ENCODE measurements at regions not wholly inside any gene's neighbourhood (a gene's known extent, or its start where the extent isn't known, plus 50 kb on each side); places are given as distances from the start of the nearest gene placed in this dataset.

DNA sequence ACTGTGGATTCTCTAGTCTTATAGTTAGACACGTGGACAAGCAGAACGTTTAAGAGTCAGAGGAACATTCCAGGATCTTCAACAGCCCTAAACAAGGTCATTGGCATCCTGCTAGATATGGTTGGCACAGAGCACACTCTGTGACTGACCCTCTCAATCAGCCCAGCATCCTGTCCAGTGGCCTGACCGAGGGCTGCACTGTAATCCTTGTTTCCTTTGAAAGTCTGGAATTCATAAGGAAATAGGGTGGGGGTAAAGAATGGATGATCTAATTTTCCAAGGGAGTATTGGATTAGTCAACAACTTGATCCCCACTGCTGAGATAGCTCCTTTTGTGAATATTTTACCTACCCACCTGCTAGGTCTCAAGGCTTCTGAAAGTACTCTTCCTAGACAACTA is 94.5 kb upstream of the DLG1 start:
- Mint-ChIP-seq H3K36me3 (ENCODE audit: unreplicated experiment) (peaks cover 4% of the 10 kb centered on the region), H3K4me3 (ENCODE audit: unreplicated experiment) (no peak overlapping the region), H3K9me3 (ENCODE audit: unreplicated experiment) (no peaks in the 10 kb centered on the region), H3K4me1 (ENCODE audit: low read depth, unreplicated experiment) (no peaks in the 10 kb centered on the region), H3K27ac (ENCODE audit: unreplicated experiment) (no peak overlapping the region), H3K27me3 (ENCODE audit: unreplicated experiment) (no peaks in the 10 kb centered on the region)
- no peak for DNase-seq
- TF ChIP-seq, protein P1, sequence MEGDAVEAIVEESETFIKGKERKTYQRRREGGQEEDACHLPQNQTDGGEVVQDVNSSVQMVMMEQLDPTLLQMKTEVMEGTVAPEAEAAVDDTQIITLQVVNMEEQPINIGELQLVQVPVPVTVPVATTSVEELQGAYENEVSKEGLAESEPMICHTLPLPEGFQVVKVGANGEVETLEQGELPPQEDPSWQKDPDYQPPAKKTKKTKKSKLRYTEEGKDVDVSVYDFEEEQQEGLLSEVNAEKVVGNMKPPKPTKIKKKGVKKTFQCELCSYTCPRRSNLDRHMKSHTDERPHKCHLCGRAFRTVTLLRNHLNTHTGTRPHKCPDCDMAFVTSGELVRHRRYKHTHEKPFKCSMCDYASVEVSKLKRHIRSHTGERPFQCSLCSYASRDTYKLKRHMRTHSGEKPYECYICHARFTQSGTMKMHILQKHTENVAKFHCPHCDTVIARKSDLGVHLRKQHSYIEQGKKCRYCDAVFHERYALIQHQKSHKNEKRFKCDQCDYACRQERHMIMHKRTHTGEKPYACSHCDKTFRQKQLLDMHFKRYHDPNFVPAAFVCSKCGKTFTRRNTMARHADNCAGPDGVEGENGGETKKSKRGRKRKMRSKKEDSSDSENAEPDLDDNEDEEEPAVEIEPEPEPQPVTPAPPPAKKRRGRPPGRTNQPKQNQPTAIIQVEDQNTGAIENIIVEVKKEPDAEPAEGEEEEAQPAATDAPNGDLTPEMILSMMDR (IDR thresholded peaks at IDR 0.05; ENCODE audit: partially characterized antibody, unreplicated experiment) = no peak

DNA sequence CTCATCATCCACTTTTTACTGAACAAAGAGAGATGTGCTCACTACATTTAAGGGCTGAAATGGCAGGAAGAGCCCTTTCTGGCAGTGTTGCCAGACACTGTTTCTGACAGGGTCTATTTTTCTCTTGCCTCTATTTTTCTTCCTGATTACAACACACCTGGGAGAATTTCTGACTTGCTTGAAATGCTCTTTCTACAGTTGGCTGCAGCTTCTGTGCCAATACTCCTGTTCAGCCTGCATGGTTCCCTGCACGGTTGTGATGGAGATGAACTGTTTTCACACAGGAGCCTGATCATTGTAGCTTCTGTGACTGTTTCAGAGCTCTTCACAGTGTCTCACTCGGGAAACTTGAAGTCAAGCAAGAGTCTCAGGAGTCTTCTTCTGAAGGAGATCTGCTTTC is 83.0 kb upstream of the DLG1 start:
- Mint-ChIP-seq H3K27ac (ENCODE audit: unreplicated experiment) (no peak overlapping the region), H3K27me3 (ENCODE audit: unreplicated experiment) (peaks cover 4% of the 10 kb centered on the region), H3K36me3 (ENCODE audit: unreplicated experiment) (no peaks in the 10 kb centered on the region), H3K9me3 (ENCODE audit: unreplicated experiment) (no peaks in the 10 kb centered on the region), H3K4me3 (ENCODE audit: unreplicated experiment) (no peak overlapping the region), H3K4me1 (ENCODE audit: low read depth, unreplicated experiment) (peaks cover 9% of the 10 kb centered on the region)
- DNase-seq = no peak
- TF ChIP-seq, protein P1 (IDR thresholded peaks at IDR 0.05; ENCODE audit: partially characterized antibody, unreplicated experiment) = no peak

DNA sequence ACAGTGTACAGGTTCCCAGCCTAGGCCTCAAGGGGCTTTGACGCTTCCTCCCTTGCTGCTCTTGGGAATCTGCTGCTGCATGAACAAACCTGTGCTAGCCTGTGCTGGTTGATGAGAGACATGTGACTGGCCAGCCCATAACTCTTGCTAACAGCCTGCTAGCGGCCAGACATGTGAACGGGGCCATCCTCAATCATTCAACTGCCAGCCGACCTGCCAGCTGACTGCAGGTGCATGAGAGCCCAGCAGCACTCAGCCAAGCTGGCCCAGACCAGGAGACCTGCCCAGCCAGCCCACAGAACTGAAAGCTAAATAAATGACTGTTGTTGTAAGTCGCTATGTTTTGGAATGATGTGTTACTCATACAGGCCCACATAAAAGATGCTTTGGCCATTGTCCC is 82.4 kb upstream of the DLG1 start:
- no peak overlapping the region for H3K4me3 Mint-ChIP-seq (ENCODE audit: unreplicated experiment)
- peaks cover 6% of the 10 kb centered on the region for H3K27me3 Mint-ChIP-seq (ENCODE audit: unreplicated experiment)
- TF ChIP-seq, protein P1 (IDR thresholded peaks at IDR 0.05; ENCODE audit: partially characterized antibody, unreplicated experiment) = no peak
- no peaks in the 10 kb centered on the region for H3K36me3 Mint-ChIP-seq (ENCODE audit: unreplicated experiment)
- H3K9me3 Mint-ChIP-seq (ENCODE audit: unreplicated experiment) = no peaks in the 10 kb centered on the region
- H3K27ac Mint-ChIP-seq (ENCODE audit: unreplicated experiment) = no peak overlapping the region
- no peak for DNase-seq
- peaks cover 9% of the 10 kb centered on the region for H3K4me1 Mint-ChIP-seq (ENCODE audit: low read depth, unreplicated experiment)

GRCh38 chr3:197378985-197379718 is 80.7 kb upstream of the DLG1 start:
- Mint-ChIP-seq H3K36me3 (ENCODE audit: unreplicated experiment) (no peaks in the 10 kb centered on the region), H3K4me1 (ENCODE audit: low read depth, unreplicated experiment) (peaks cover 9% of the 10 kb centered on the region), H3K27ac (ENCODE audit: unreplicated experiment) (no peak overlapping the region), H3K27me3 (ENCODE audit: unreplicated experiment) (peaks cover 6% of the 10 kb centered on the region), H3K4me3 (ENCODE audit: unreplicated experiment) (no peak overlapping the region), H3K9me3 (ENCODE audit: unreplicated experiment) (peaks cover 2% of the 10 kb centered on the region)
- TF ChIP-seq, protein P1 (IDR thresholded peaks at IDR 0.05; ENCODE audit: partially characterized antibody, unreplicated experiment) = no peak
- DNase-seq = no peak

- H3K4me1 Mint-ChIP-seq (ENCODE audit: low read depth, unreplicated experiment) = peaks cover 17% of the 10 kb centered on the region
- H3K4me3 Mint-ChIP-seq (ENCODE audit: unreplicated experiment) = no peak overlapping the region
- no peak for DNase-seq
- TF ChIP-seq, protein P1 (IDR thresholded peaks at IDR 0.05; ENCODE audit: partially characterized antibody, unreplicated experiment) = no peak
- H3K27ac Mint-ChIP-seq (ENCODE audit: unreplicated experiment) = no peak overlapping the region
- peaks cover 6% of the 10 kb centered on the region for H3K27me3 Mint-ChIP-seq (ENCODE audit: unreplicated experiment)
- no peaks in the 10 kb centered on the region for H3K36me3 Mint-ChIP-seq (ENCODE audit: unreplicated experiment)
- peaks cover 2% of the 10 kb centered on the region for H3K9me3 Mint-ChIP-seq (ENCODE audit: unreplicated experiment)
Observed at GRCh38 chr3:197376735-197377555, 78.5 kb upstream of the DLG1 start.

All from glutamatergic neuron (in vitro differentiated cells).